Activated CD8-positive, alpha-beta T cell treated with anti-CD3 and anti-CD28 coated beads, Interleukin-2, amount 10 ng/mL, durations not matched to agents 7 days and 5 days (primary cell): ENCODE measurements at regions not wholly inside any gene's neighbourhood (a gene's known extent, or its start where the extent isn't known, plus 50 kb on each side); places are given as distances from the start of the nearest gene placed in this dataset.
"Not testable (repeated sequence)": the region's sequence is repeated elsewhere in the genome, so short reads cannot be mapped to it uniquely, and the experiment has no call there.

Experiments
- ATAC-seq: fragments of 150-1000 bp; cut with Tn5 transposase; one replicate; pipeline ENCODE4 v1.10.0; 2021; ENCODE audit warnings: moderate library complexity
- CTCF ChIA-PET: fragments of 350-600 bp; sonication (Branson Sonifier 250); formaldehyde crosslinking; loops from one replicate; lab custom pipeline; 2021; ENCODE audit warnings: antibody characterized with exemption; lab: Charles Lee
- POLR2A ChIA-PET: fragments of 350-600 bp; sonication (Branson Sonifier 250); formaldehyde crosslinking; loops from one replicate; lab custom pipeline; 2021; ENCODE audit warnings: antibody characterized with exemption; lab: Charles Lee
- DNase-seq: peaks from one replicate; pipeline ENCODE4 v3.0.0-alpha.2; 2020
- H3K27ac Mint-ChIP-seq: one replicate; pipeline ENCODE4 v1.8.0; 2021; ENCODE audit warnings: mild to moderate bottlenecking, mixed read lengths
- H3K27me3 Mint-ChIP-seq: one replicate; pipeline ENCODE4 v1.8.0; 2021; ENCODE audit warnings: low read depth, mixed read lengths
- H3K36me3 Mint-ChIP-seq: one replicate; pipeline ENCODE4 v1.8.0; 2021; ENCODE audit warnings: low read depth, mixed read lengths
- H3K4me1 Mint-ChIP-seq: one replicate; pipeline ENCODE4 v1.8.0; 2021; ENCODE audit warnings: low read depth, mixed read lengths
- H3K4me3 Mint-ChIP-seq: one replicate; pipeline ENCODE4 v1.8.0; 2021; ENCODE audit warnings: mild to moderate bottlenecking, mixed read lengths
- H3K9me3 Mint-ChIP-seq: one replicate; pipeline ENCODE4 v1.8.0; 2022; ENCODE audit warnings: mixed read lengths; ENCODE audit not compliant: insufficient read depth

DNA sequence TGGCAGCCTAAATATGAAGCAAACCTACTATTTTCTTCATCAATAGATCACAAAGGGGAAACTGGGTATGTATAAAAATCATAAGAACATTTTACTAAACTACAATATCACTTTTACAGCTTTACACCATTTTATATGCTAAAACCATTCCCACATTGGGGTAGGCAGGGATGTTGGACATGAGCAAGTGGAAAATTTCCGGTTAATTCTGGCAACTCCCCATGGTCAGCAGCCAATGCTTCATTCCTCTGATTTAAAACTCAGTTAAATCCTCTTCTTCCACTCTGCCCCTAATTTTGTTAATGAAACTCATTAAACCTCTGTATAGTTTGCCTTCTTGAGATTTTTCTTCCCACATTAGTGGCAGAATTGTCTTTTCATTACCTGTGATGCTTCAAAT, 552.5 kb upstream of the NECTIN3 start:
- ATAC-seq = no peak
- ChIA-PET POLR2A (no interaction called here), CTCF (no interaction called here)
- Mint-ChIP-seq H3K9me3 (no peaks in the 10 kb centered on the region), H3K4me1 (no peaks in the 10 kb centered on the region), H3K36me3 (no peaks in the 10 kb centered on the region), H3K27me3 (no peaks in the 10 kb centered on the region), H3K27ac (no peak overlapping the region), H3K4me3 (no peak overlapping the region)
- no peak for DNase-seq

GRCh38 chr3:110521019-110521418, 550.6 kb upstream of the NECTIN3 start:
- no peak for ATAC-seq
- ChIA-PET CTCF (no interaction called here), POLR2A (no interaction called here)
- DNase-seq = no peak
- no peak overlapping the region for H3K27ac Mint-ChIP-seq
- H3K9me3 Mint-ChIP-seq = no peaks in the 10 kb centered on the region
- H3K36me3 Mint-ChIP-seq = no peaks in the 10 kb centered on the region
- no peaks in the 10 kb centered on the region for H3K27me3 Mint-ChIP-seq
- H3K4me3 Mint-ChIP-seq = no peak overlapping the region
- H3K4me1 Mint-ChIP-seq = no peaks in the 10 kb centered on the region

GRCh38 chr3:110525558-110526064, 546.0 kb upstream of the NECTIN3 start:
- CTCF ChIA-PET, H3K4me1 Mint-ChIP-seq, POLR2A ChIA-PET, H3K9me3 Mint-ChIP-seq, H3K4me3 Mint-ChIP-seq, H3K27ac Mint-ChIP-seq, H3K36me3 Mint-ChIP-seq, DNase-seq, H3K27me3 Mint-ChIP-seq, ATAC-seq: not testable (repeated sequence)

DNA sequence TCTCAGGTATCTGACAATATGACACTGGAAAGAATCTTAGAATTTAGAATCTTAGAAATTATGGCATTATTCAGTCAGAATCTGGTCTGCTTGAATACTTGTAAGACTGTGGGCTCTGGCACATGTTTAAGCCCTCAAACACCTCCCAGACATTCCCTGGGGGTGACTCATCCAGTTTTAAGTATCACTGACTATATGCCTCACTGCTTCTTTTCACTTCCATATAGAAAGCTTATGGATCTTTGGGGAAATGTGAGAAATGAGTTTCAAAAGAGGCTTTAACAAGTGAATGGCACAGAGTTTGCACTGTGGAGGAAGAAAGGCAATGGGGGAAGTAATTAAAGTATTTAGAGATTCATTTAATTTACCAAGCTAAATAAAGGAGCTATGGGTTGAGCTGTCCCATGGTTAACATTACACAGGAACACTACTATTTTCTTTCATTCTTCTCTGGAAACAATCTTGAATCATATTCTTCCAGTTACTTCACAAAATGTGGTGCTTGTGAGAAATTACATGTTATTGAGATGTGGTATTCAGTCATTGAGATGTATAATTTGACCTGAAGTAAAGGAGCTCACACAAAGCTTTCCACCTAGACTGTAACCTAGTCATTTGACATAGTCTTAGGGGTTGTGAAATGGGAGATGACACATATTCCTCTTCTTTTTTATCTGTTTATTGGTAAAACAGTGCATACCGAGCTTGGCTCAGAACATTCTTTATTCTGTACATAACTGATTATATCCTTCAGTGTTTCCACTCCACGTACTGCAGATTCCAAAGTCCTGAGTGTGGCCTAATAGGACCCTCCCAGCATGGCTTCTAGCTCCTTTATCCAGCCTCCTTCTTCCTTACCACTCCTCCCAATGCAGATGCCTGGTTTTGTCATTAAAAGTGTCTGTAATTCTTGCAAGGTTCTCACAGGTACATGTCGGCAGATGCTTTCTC, 544.6 kb upstream of the NECTIN3 start:
- POLR2A ChIA-PET = no interaction called here
- Mint-ChIP-seq H3K4me3 (no peak overlapping the region), H3K27me3 (no peaks in the 10 kb centered on the region), H3K9me3 (no peaks in the 10 kb centered on the region), H3K27ac (no peak overlapping the region), H3K4me1 (no peaks in the 10 kb centered on the region), H3K36me3 (no peaks in the 10 kb centered on the region)
- DNase-seq = no peak
- no peak for ATAC-seq
- CTCF ChIA-PET = no interaction called here

DNA sequence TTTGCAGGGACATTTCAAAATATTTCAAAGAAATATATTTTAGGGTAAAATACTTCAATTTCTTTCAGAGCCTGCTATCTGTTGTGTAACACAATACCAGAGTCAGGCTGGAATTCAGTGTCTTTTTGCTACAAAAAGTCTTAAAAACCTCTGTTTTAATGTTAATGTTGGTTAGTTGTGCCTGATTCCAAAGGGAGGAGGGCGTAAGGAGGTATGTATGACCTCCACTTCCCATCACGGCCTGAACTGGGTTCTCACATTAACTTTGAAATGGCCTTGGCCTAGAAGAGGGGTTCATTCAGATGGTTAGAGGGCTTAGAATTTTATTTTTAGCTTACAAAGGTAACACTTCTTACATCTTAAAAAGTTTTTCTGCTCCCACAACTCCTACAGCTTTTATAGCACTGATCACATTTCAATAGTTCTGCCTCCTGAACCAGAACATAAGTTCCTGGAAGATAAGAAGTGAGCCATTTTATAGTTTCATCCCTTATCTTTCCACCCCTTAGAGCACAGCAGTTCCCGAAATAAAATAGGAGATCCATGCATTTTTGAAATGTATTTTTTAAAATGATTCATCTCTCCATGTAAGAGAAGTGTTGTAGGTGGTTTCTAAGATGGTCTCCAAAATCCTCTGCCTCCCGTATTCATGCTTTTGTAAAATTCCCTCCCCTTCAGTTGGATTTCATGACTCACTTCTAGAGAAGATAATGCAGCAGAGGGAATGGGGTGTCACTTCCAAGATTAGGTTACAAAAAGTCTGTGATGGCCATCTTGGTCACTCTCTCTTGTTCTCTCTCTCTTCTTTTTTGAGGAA, 543.1 kb upstream of the NECTIN3 start:
- no peaks in the 10 kb centered on the region for H3K4me1 Mint-ChIP-seq
- no peak overlapping the region for H3K27ac Mint-ChIP-seq
- H3K9me3 Mint-ChIP-seq = no peaks in the 10 kb centered on the region

GRCh38 chr3:110530902-110531301, 540.7 kb upstream of the NECTIN3 start:
- H3K4me3 Mint-ChIP-seq = no peak overlapping the region
- POLR2A ChIA-PET = no interaction called here
- CTCF ChIA-PET = no interaction called here
- no peaks in the 10 kb centered on the region for H3K9me3 Mint-ChIP-seq
- no peaks in the 10 kb centered on the region for H3K4me1 Mint-ChIP-seq
- no peak for DNase-seq
- H3K36me3 Mint-ChIP-seq = no peaks in the 10 kb centered on the region
- no peaks in the 10 kb centered on the region for H3K27me3 Mint-ChIP-seq
- no peak for ATAC-seq
- no peak overlapping the region for H3K27ac Mint-ChIP-seq

More for the DNA sequence above, 543.1 kb upstream of the NECTIN3 start:
- no peaks in the 10 kb centered on the region for H3K36me3 Mint-ChIP-seq
- DNase-seq (no peak), ATAC-seq (no peak)
- ChIA-PET CTCF (no interaction called here), POLR2A (no interaction called here)
- H3K27me3 Mint-ChIP-seq = no peaks in the 10 kb centered on the region
- H3K4me3 Mint-ChIP-seq = no peak overlapping the region

GRCh38 chr3:110533089-110533488, 538.5 kb upstream of the NECTIN3 start:
- no peaks in the 10 kb centered on the region for H3K36me3 Mint-ChIP-seq
- CTCF ChIA-PET = no interaction called here

DNA sequence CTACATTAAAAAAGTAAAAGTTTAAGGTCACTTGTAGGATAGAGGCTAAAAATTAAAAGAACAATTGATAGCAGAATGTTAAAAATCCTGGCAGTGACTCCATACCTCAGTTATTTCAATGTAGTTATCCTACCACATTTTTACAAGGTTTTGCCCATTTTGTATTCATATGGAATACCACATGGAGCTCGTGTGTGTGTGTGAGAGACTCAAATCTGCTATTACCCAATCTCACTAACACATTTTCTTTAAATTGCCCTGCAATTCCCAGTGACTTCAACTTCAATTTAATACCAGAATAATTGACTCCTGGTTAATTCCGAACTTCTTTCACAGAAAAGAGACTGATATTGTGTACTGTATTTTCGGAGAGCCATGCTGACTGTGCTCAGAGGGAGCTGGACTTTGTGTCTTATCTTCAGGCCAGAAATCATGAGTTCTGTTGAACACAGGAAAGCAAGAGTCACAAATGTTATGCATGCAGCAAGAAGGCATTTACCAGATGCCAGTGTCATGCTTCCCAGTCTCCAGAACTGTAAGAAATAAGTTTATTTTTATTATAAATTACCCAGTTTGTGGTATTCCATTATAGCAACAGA, 529.0 kb upstream of the NECTIN3 start:
- Mint-ChIP-seq H3K4me3 (no peak overlapping the region), H3K27ac (no peak overlapping the region)

More at GRCh38 chr3:110533089-110533488, 538.5 kb upstream of the NECTIN3 start:
- H3K27ac Mint-ChIP-seq = no peak overlapping the region
- H3K4me1 Mint-ChIP-seq = no peaks in the 10 kb centered on the region
- DNase-seq (no peak), ATAC-seq (no peak)
- POLR2A ChIA-PET = no interaction called here
- H3K4me3 Mint-ChIP-seq = no peak overlapping the region
- no peaks in the 10 kb centered on the region for H3K27me3 Mint-ChIP-seq
- H3K9me3 Mint-ChIP-seq = no peaks in the 10 kb centered on the region

GRCh38 chr3:110544730-110545129, 526.9 kb upstream of the NECTIN3 start:
- DNase-seq (no peak), ATAC-seq (no peak)
- Mint-ChIP-seq H3K9me3 (no peaks in the 10 kb centered on the region), H3K4me3 (no peak overlapping the region), H3K36me3 (no peaks in the 10 kb centered on the region), H3K27ac (no peak overlapping the region), H3K4me1 (no peaks in the 10 kb centered on the region), H3K27me3 (peaks cover 1% of the 10 kb centered on the region)
- POLR2A ChIA-PET = no interaction called here
- CTCF ChIA-PET = no interaction called here

More for the DNA sequence above, 529.0 kb upstream of the NECTIN3 start:
- H3K4me1 Mint-ChIP-seq = no peaks in the 10 kb centered on the region
- peaks cover 1% of the 10 kb centered on the region for H3K27me3 Mint-ChIP-seq
- DNase-seq (no peak), ATAC-seq (no peak)
- H3K36me3 Mint-ChIP-seq = no peaks in the 10 kb centered on the region
- H3K9me3 Mint-ChIP-seq = no peaks in the 10 kb centered on the region
- CTCF ChIA-PET = no interaction called here
- POLR2A ChIA-PET = no interaction called here

- H3K27me3 Mint-ChIP-seq = peaks cover 1% of the 10 kb centered on the region
- DNase-seq (no peak), ATAC-seq (no peak)
- no peaks in the 10 kb centered on the region for H3K4me1 Mint-ChIP-seq
- no peak overlapping the region for H3K4me3 Mint-ChIP-seq
- no peak overlapping the region for H3K27ac Mint-ChIP-seq
- no peaks in the 10 kb centered on the region for H3K36me3 Mint-ChIP-seq
- ChIA-PET POLR2A (no interaction called here), CTCF (interaction anchor here (0.5 kb wide), 1 partner anchor 684 kb away, joined by 3 read pairs; no protein-coding TSS in a partner anchor)
- H3K9me3 Mint-ChIP-seq = no peaks in the 10 kb centered on the region
Measured at GRCh38 chr3:110550511-110550910, 521.1 kb upstream of the NECTIN3 start.

- ChIA-PET POLR2A (no interaction called here), CTCF (no interaction called here)
Measured at GRCh38 chr3:110562621-110563020, 509.0 kb upstream of the NECTIN3 start.

More at GRCh38 chr3:110562621-110563020, 509.0 kb upstream of the NECTIN3 start:
- Mint-ChIP-seq H3K27ac (no peak overlapping the region), H3K9me3 (no peaks in the 10 kb centered on the region), H3K4me3 (no peak overlapping the region), H3K36me3 (no peaks in the 10 kb centered on the region), H3K27me3 (no peaks in the 10 kb centered on the region), H3K4me1 (no peaks in the 10 kb centered on the region)
- ATAC-seq (no peak), DNase-seq (no peak)
